C4-2B (cell line): ENCODE measurements at regions not wholly inside any gene's neighbourhood (a gene's known extent, or its start where the extent isn't known, plus 50 kb on each side); places are given as distances from the start of the nearest gene placed in this dataset.

Source experiments
- H3K27ac ChIP-seq: fragments of 450-650 bp; 2 replicates; pipeline ENCODE4 v1.5.1; 2017
- ZFX ChIP-seq: fragments of 450-650 bp; IDR thresholded peaks from 2 replicates; pipeline ENCODE4 v1.6.1; 2017
- TF ChIP-seq, protein P1 (sequence below): fragments of 450-650 bp; conservative IDR thresholded peaks from 2 replicates; pipeline ENCODE4 v1.5.1; 2017; ENCODE audit warnings: mild to moderate bottlenecking

DNA sequence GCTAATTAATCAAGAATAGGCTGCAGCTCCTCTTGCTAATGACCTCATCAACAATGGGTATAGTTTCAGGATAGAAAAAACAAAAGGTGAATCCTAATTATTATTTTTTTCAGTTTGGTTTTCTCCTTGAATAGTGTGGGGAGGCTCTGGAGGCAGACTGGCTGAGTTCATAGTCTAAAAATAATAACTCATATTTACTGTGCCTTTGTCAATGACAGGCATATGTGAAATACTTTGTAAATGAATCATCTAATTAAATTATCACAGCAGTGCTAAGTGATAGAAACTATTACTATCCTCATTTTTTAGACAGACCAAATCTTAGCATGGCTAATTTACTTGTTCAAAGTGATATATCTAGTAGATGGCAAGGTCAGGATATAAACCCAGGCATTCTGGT, 1261.0 kb upstream of the SLC10A2 start:
- TF ChIP-seq, protein P1, sequence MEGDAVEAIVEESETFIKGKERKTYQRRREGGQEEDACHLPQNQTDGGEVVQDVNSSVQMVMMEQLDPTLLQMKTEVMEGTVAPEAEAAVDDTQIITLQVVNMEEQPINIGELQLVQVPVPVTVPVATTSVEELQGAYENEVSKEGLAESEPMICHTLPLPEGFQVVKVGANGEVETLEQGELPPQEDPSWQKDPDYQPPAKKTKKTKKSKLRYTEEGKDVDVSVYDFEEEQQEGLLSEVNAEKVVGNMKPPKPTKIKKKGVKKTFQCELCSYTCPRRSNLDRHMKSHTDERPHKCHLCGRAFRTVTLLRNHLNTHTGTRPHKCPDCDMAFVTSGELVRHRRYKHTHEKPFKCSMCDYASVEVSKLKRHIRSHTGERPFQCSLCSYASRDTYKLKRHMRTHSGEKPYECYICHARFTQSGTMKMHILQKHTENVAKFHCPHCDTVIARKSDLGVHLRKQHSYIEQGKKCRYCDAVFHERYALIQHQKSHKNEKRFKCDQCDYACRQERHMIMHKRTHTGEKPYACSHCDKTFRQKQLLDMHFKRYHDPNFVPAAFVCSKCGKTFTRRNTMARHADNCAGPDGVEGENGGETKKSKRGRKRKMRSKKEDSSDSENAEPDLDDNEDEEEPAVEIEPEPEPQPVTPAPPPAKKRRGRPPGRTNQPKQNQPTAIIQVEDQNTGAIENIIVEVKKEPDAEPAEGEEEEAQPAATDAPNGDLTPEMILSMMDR, result no peak
- TF ChIP-seq ZFX, result no peak
- H3K27ac ChIP-seq, result no peak overlapping the region

DNA sequence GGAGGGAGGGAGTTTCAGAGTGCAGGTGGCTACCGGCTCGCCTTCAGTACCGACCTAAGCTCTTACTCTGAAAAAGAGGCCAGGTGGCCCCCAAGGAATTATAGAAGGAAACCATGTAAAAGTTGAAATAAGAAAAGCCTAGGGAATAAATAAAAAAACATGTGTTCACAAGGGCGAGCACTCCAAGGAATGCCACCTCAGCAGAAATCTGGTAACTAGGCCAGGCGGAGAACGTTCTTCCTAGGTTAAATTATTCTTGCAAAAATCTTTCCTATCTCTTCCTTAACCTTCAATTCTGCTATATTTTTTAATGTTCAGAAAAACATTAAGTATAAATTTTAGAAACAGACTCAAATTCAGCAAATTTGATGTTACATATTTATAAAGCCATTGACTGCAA, 1260.3 kb upstream of the SLC10A2 start:
- no peak for TF ChIP-seq ZFX
- TF ChIP-seq, protein P1, result no peak
- H3K27ac ChIP-seq, result no peak overlapping the region

- H3K27ac ChIP-seq, result no peak overlapping the region
- TF ChIP-seq, protein P1, result no peak
- no peak for TF ChIP-seq ZFX
Observed at GRCh38 chr13:104321756-104322155, 1255.5 kb upstream of the SLC10A2 start.

DNA sequence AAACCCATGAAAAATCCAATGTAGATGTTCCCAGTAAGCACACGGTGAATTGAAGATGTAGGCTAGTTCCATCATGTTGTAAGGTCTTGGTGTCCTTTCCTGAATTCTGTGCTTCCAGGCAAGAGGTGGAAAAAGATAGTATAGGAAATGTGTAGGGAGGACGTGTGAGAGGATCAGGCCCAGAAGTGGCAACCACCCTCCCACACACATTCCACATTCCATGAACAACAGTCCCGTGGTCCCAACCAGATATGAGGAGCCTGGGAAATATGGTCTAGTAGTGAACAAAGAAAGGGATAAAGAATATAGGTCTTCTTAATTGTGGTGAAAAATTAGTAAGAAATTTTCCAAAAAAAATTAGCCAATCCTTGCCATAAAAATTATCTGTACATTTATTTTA, 1254.2 kb upstream of the SLC10A2 start:
- no peak overlapping the region for H3K27ac ChIP-seq
- TF ChIP-seq ZFX, result no peak
- TF ChIP-seq, protein P1, result no peak

DNA sequence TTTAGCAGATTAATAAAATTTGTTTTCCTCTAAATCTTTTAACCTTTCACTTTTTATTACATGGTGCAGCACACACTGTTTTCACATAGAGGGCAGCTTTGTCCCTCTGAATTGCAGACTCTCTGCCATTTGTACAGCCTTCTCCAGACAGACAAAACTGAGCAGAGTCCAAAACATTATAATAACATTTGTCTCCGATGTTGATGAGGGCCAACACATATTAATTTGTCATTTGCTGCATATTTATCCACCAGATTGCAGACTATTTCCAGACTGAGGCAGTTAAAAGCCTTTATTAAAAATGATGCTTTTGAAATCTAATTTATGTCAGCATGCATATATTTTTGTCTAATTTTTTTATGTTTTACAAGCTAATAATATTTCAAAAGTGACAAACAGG, 1251.9 kb upstream of the SLC10A2 start:
- no peak for TF ChIP-seq ZFX
- TF ChIP-seq, protein P1, result peak; percentile 70
- no peak overlapping the region for H3K27ac ChIP-seq

DNA sequence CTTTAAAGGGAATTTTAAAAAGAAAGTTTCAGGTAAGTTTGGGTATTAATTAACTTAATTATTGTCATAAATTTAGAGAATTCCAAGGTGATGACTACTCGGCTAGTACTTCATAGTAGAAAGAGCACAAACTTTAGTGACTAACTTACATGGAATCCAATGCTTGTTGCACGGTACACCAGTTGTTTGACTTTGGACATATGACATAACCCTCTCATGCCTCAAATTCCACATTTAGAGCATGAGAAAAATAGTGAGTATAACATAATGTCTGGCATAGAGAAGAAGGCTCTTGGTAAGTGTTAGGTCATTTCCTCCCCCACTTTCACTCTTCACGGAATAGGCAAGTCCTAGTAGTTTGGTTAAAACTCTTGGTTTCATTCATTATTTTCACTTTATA, 1249.4 kb upstream of the SLC10A2 start:
- no peak overlapping the region for H3K27ac ChIP-seq
- no peak for TF ChIP-seq ZFX
- TF ChIP-seq, protein P1, result no peak

- H3K27ac ChIP-seq, result no peak overlapping the region
- TF ChIP-seq, protein P1, result no peak
- no peak for TF ChIP-seq ZFX
Observed at GRCh38 chr13:104314926-104315535, 1248.8 kb upstream of the SLC10A2 start.
